Lower leg skin (tissue), 4 donors: ENCODE measurements at regions not wholly inside any gene's neighbourhood (a gene's known extent, or its start where the extent isn't known, plus 50 kb on each side); places are given as distances from the start of the nearest gene placed in this dataset.

Experiments
- DNase-seq, 2 donors: peaks; one replicate each; pipeline ENCODE4 v3.0.0-alpha.2; 2019; ENCODE audit warnings: low spot score in 2 of 2
- H3K4me3 ChIP-seq: fragments of 200-600 bp; sonication (generic); 2 replicates; pipeline ENCODE4 v1.5.1; 2017; ENCODE audit warnings: mild to moderate bottlenecking, low read depth; ENCODE audit not compliant: poor library complexity, severe bottlenecking
- POLR2A ChIP-seq, 2 donors: fragments of 450-650 bp; IDR thresholded peaks; one replicate each; pipeline ENCODE4 v1.6.1; 2016 to 2017; ENCODE audit warnings: antibody characterized with exemption in 2 of 2, mild to moderate bottlenecking in 1 of 2, moderate library complexity in 1 of 2
- WGBS, 2 donors: methylation state at CpG; one replicate each; pipeline ENCODE4 v1.1.5; 2018; 5-methylcytosine and 5-hydroxymethylcytosine counted together
- intact Hi-C: fragments of 100-400 bp; cut with DNase I; formaldehyde crosslinking; loops from one replicate; pipeline ENCODE4 v1.15.0; 2023; ENCODE audit warnings: low total_unique reads
- TF ChIP-seq, protein P1 (sequence below), 3 donors: fragments of 450-650 bp; IDR thresholded peaks; one replicate each; pipeline ENCODE4 v1.5.1; 2016; ENCODE audit warnings: antibody characterized with exemption in 3 of 3, mild to moderate bottlenecking in 3 of 3, moderate library complexity in 2 of 3

DNA sequence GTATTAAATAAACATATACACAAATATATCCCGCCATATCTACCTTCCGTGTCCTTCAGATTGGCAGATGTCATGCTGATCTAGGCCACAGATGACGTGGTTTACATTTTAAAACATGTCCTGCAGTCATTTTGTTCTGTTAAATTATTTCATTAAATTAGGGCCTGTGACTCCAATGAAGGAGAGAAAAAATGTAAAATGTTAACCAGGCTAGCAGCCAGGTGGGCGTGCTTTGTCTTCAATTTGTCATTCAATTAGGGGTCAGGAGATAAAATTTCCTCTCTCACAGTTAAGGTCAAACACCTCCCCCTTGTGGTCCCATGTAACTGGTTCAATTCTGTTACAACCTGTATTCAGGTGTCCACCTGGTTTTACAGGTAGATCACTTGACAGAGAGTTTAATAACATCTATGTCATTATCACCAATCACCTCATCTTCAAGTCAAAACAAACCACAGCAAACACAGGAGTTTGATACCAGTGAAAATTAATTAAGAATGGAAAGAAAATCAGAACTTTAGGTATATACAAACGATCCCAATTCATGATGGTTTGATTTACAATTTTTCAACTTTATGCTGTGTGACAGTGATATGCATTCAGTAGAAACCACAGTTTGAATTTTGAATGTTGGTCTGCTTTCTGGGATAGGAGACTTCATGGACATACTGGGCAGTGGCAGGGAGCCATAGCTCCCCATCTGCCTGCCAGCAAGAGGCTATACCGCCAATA, 339.4 kb downstream of the CMPK2 start:
- no peak overlapping the region for H3K4me3 ChIP-seq
- no peak for DNase-seq
- TF ChIP-seq, protein P1, sequence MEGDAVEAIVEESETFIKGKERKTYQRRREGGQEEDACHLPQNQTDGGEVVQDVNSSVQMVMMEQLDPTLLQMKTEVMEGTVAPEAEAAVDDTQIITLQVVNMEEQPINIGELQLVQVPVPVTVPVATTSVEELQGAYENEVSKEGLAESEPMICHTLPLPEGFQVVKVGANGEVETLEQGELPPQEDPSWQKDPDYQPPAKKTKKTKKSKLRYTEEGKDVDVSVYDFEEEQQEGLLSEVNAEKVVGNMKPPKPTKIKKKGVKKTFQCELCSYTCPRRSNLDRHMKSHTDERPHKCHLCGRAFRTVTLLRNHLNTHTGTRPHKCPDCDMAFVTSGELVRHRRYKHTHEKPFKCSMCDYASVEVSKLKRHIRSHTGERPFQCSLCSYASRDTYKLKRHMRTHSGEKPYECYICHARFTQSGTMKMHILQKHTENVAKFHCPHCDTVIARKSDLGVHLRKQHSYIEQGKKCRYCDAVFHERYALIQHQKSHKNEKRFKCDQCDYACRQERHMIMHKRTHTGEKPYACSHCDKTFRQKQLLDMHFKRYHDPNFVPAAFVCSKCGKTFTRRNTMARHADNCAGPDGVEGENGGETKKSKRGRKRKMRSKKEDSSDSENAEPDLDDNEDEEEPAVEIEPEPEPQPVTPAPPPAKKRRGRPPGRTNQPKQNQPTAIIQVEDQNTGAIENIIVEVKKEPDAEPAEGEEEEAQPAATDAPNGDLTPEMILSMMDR (IDR thresholded peaks at IDR 0.05): no peak
- TF ChIP-seq POLR2A (IDR thresholded peaks at IDR 0.05): no peak
- 70 to 78% methylated on average over 6 of the region's 6 CpGs for WGBS, 2 donors
- intact Hi-C loops: no loop called here

DNA sequence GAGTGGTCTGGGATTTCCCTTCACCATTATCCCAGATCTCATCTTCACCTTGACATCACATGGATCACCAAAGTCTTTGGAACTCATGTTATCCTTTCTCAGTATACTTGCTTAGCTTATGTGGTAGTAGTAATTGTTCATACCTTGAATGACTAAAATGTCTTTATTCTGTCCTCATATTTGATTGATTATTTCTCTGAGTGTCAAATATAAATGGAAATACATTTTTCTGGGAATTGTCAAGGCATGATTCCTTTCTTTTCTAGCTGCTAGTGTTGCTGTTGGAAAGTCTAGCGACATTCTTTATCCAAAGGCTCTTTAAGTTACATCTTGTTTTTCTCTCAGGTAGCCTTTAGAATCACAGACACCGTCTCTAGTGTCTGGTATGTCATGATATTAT, 334.4 kb downstream of the CMPK2 start:
- TF ChIP-seq, protein P1 (IDR thresholded peaks at IDR 0.05): no peak
- TF ChIP-seq POLR2A (IDR thresholded peaks at IDR 0.05): no peak
- intact Hi-C loops: no loop called here
- no peak overlapping the region for H3K4me3 ChIP-seq
- 75 to 87% methylated on average over 2 of the region's 2 CpGs for WGBS, 2 donors
- DNase-seq: no peak

- TF ChIP-seq, protein P1 (IDR thresholded peaks at IDR 0.05): no peak
- TF ChIP-seq POLR2A (IDR thresholded peaks at IDR 0.05): no peak
- no peak overlapping the region for H3K4me3 ChIP-seq
- no peak for DNase-seq
- WGBS, 2 donors: 63 to 71% methylated on average over 10 of the region's 10 CpGs
- intact Hi-C loops: no loop called here
These were observed 330.1 kb downstream of the CMPK2 start for GRCh38 chr2:6535572-6535971.

GRCh38 chr2:6538607-6539006, 327.1 kb downstream of the CMPK2 start:
- TF ChIP-seq, protein P1 (IDR thresholded peaks at IDR 0.05): no peak
- TF ChIP-seq POLR2A (IDR thresholded peaks at IDR 0.05): no peak
- 74 to 76% methylated on average over 2 of the region's 2 CpGs for WGBS, 2 donors

DNA sequence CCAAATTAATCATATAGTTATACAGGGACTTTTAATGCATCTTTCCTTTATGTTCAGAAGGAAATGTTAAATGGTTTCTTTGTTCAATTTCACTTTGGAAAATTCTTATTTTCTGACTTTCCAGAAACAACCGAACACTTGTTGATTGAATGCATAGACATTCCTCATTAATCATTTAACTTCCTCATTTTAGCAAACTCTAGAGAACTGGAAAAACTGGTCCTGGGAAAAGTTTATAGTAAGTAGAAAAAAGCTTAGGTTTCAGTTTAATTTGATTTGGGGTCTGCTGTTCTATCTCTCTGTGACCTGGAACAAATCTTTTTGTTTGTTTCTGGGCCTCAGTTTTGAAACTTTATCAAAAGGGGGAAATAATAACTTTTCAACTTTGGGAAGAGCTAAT, 320.4 kb downstream of the CMPK2 start:
- no peak for DNase-seq
- 32 to 46% methylated on average over 1 of the region's 1 CpG for WGBS, 2 donors
- intact Hi-C loops: no loop called here
- no peak overlapping the region for H3K4me3 ChIP-seq
- no peak for TF ChIP-seq POLR2A (IDR thresholded peaks at IDR 0.05)
- TF ChIP-seq, protein P1 (IDR thresholded peaks at IDR 0.05): no peak

More at GRCh38 chr2:6538607-6539006, 327.1 kb downstream of the CMPK2 start:
- intact Hi-C loops: no loop called here
- no peak overlapping the region for H3K4me3 ChIP-seq
- DNase-seq: no peak

GRCh38 chr2:6545795-6546194, 319.9 kb downstream of the CMPK2 start:
- intact Hi-C loops: no loop called here
- WGBS, 2 donors: 48 to 58% methylated on average over 4 of the region's 4 CpGs

More at GRCh38 chr2:6545795-6546194, 319.9 kb downstream of the CMPK2 start:
- H3K4me3 ChIP-seq: no peak overlapping the region
- TF ChIP-seq POLR2A (IDR thresholded peaks at IDR 0.05): no peak
- TF ChIP-seq, protein P1 (IDR thresholded peaks at IDR 0.05): no peak
- DNase-seq: no peak
